GM21528 (cell line): ENCODE measurements at regions not wholly inside any gene's neighbourhood (a gene's known extent, or its start where the extent isn't known, plus 50 kb on each side); places are given as distances from the start of the nearest gene placed in this dataset.
"Not testable (repeated sequence)": the region's sequence is repeated elsewhere in the genome, so short reads cannot be mapped to it uniquely, and the experiment has no call there.

Experiments used
- ATAC-seq: cut with Tn5 transposase; IDR thresholded peaks from one replicate; pipeline ENCODE4 v1.9.1; 2021; ENCODE audit warnings: mild to moderate bottlenecking, moderate library complexity; ENCODE audit not compliant: unreplicated experiment, low FRiP score

GRCh38 chr5:81834021-81834660, 83.2 kb upstream of the SSBP2 start:
- ATAC-seq: no peak

GRCh38 chr5:81830596-81830995, 79.7 kb upstream of the SSBP2 start:
- no peak for ATAC-seq

- no peak for ATAC-seq
These were observed 78.3 kb upstream of the SSBP2 start for GRCh38 chr5:81829242-81829641.

- ATAC-seq: no peak
These were observed 76.6 kb upstream of the SSBP2 start for GRCh38 chr5:81827500-81827899.

- ATAC-seq: no peak
These were observed 75.2 kb upstream of the SSBP2 start for GRCh38 chr5:81826128-81826527.

GRCh38 chr5:81825237-81825636, 74.3 kb upstream of the SSBP2 start:
- no peak for ATAC-seq

GRCh38 chr5:81823736-81824135, 72.8 kb upstream of the SSBP2 start:
- ATAC-seq: not testable (repeated sequence)

GRCh38 chr5:81820863-81821262, 70.0 kb upstream of the SSBP2 start:
- ATAC-seq: no peak

GRCh38 chr5:81820318-81820636, 69.4 kb upstream of the SSBP2 start:
- ATAC-seq: no peak

- ATAC-seq: no peak
These were observed 68.8 kb upstream of the SSBP2 start for GRCh38 chr5:81819556-81820317.

- ATAC-seq: no peak
These were observed 67.1 kb upstream of the SSBP2 start for GRCh38 chr5:81817980-81818379.

- no peak for ATAC-seq
These were observed 66.2 kb upstream of the SSBP2 start for GRCh38 chr5:81817086-81817485.

GRCh38 chr5:81815321-81815720, 64.4 kb upstream of the SSBP2 start:
- no peak for ATAC-seq

- no peak for ATAC-seq
These were observed 57.2 kb upstream of the SSBP2 start for GRCh38 chr5:81808106-81808505.

GRCh38 chr5:81805086-81805485, 54.2 kb upstream of the SSBP2 start:
- ATAC-seq: no peak

GRCh38 chr5:81803812-81804211, 52.9 kb upstream of the SSBP2 start:
- ATAC-seq: no peak

- no peak for ATAC-seq
These were observed 51.7 kb upstream of the SSBP2 start for GRCh38 chr5:81802625-81803024.

- ATAC-seq: no peak
These were observed 51.1 kb upstream of the SSBP2 start for GRCh38 chr5:81802020-81802419.

GRCh38 chr5:81800797-81801196, 49.9 kb upstream of the SSBP2 start:
- ATAC-seq: no peak
